GM12878 (cell line): ENCODE measurements at regions not wholly inside any gene's neighbourhood (a gene's known extent, or its start where the extent isn't known, plus 50 kb on each side); places are given as distances from the start of the nearest gene placed in this dataset.

Experiments
- CBX5 ChIP-seq: sonication (generic); IDR thresholded peaks from 2 replicates; pipeline ENCODE4 v1.6.1; 2016; ENCODE audit warnings: low read depth, moderate library complexity, mild to moderate bottlenecking, inconsistent platforms
- CHD1 ChIP-seq: IDR thresholded peaks from 2 replicates; pipeline ENCODE4 v1.6.1; 2012; ENCODE audit warnings: low read depth, low read length, improper control_type of control experiment
- CREB1 ChIP-seq: IDR thresholded peaks from 2 replicates; pipeline ENCODE4 v1.6.1; 2012; ENCODE audit warnings: low read depth, mild to moderate bottlenecking, inconsistent platforms
- DPF2 ChIP-seq: fragments of 450-650 bp; IDR thresholded peaks from 2 replicates; pipeline ENCODE4 v1.6.1; 2017; ENCODE audit warnings: mild to moderate bottlenecking
- ESRRA ChIP-seq: IDR thresholded peaks from 2 replicates; pipeline ENCODE4 v1.6.1; 2012; ENCODE audit warnings: mild to moderate bottlenecking, low read length, improper control_type of control experiment
- ETV6 ChIP-seq, 2 experiments: fragments of 450-650 bp in 1 of 2; IDR thresholded peaks in 1 of 2; conservative IDR thresholded peaks in 1 of 2; 2 replicates each; pipeline ENCODE4 v1.6.1; 2014; ENCODE audit warnings: antibody characterized with exemption in 1 of 2, borderline replicate concordance in 1 of 2, low read depth in 1 of 2, mild to moderate bottlenecking in 1 of 2, moderate library complexity in 1 of 2
- FOXK2 ChIP-seq: fragments of 450-650 bp; IDR thresholded peaks from 2 replicates; pipeline ENCODE4 v1.6.1; 2017; ENCODE audit warnings: mild to moderate bottlenecking, moderate library complexity
- HDAC2 ChIP-seq: fragments of 200-600 bp; sonication (generic); IDR thresholded peaks from 2 replicates; pipeline ENCODE4 v1.6.1; 2017
- IRF4 ChIP-seq: IDR thresholded peaks from 2 replicates; pipeline ENCODE4 v1.6.1; 2011; ENCODE audit warnings: low read depth, low read length
- KLF5 ChIP-seq: fragments of 450-650 bp; IDR thresholded peaks from 2 replicates; pipeline ENCODE4 v1.6.1; 2014; ENCODE audit warnings: mild to moderate bottlenecking; ENCODE audit not compliant: partially characterized antibody
- MYB ChIP-seq: fragments of 150-350 bp; IDR thresholded peaks from 2 replicates; pipeline ENCODE4 v1.6.1; 2014; ENCODE audit warnings: mild to moderate bottlenecking, low read depth, low read length, borderline replicate concordance
- NBN ChIP-seq: fragments of 450-650 bp; IDR thresholded peaks from 2 replicates; pipeline ENCODE4 v1.6.1; 2016
- NFYB ChIP-seq: IDR thresholded peaks from 2 replicates; pipeline ENCODE4 v1.6.1; 2011; ENCODE audit warnings: low read depth, mild to moderate bottlenecking, low read length, improper control_type of control experiment, moderate library complexity; ENCODE audit not compliant: insufficient read depth
- NR2C1 ChIP-seq: fragments of 450-650 bp; IDR thresholded peaks from 2 replicates; pipeline ENCODE4 v1.6.1; 2017; ENCODE audit warnings: antibody characterized with exemption, mild to moderate bottlenecking, moderate library complexity
- RBBP5 ChIP-seq: fragments of 200-600 bp; sonication (generic); conservative IDR thresholded peaks from 2 replicates; pipeline ENCODE4 v1.6.1; 2016
- SMARCA5 ChIP-seq: fragments of 450-650 bp; IDR thresholded peaks from 2 replicates; pipeline ENCODE4 v1.6.1; 2017; ENCODE audit warnings: mild to moderate bottlenecking
- SP1 ChIP-seq: IDR thresholded peaks from one replicate; pipeline ENCODE4 v1.6.1; 2011; ENCODE audit warnings: low read depth, low read length
- SREBF2 ChIP-seq: IDR thresholded peaks from 2 replicates; pipeline ENCODE4 v1.6.1; 2012; ENCODE audit warnings: mild to moderate bottlenecking, low read length
- TBL1XR1 ChIP-seq: IDR thresholded peaks from 2 replicates; pipeline ENCODE4 v1.6.1; 2012; ENCODE audit warnings: low read depth, low read length, improper control_type of control experiment
- ZNF24 ChIP-seq: fragments of 450-650 bp; IDR thresholded peaks from 2 replicates; pipeline ENCODE4 v1.6.1; 2017; ENCODE audit warnings: antibody characterized with exemption, mild to moderate bottlenecking
- TF ChIP-seq, protein P1 (sequence below): IDR thresholded peaks from 2 replicates; pipeline ENCODE4 v1.6.1; 2011; ENCODE audit warnings: borderline replicate concordance, low read depth, mild to moderate bottlenecking, moderate library complexity, mixed read lengths, low read length; ENCODE audit not compliant: insufficient read depth; ENCODE audit errors: extremely low read length
- TF ChIP-seq, protein P2 (sequence below): fragments of 450-650 bp; IDR thresholded peaks from 2 replicates; pipeline ENCODE4 v1.6.1; 2014; ENCODE audit warnings: mild to moderate bottlenecking
- TF ChIP-seq, protein P3 (sequence below): fragments of 150-350 bp; IDR thresholded peaks from 2 replicates; pipeline ENCODE4 v1.6.1; 2014; ENCODE audit warnings: mild to moderate bottlenecking, low read depth, low read length
- TF ChIP-seq, protein P4 (sequence below): fragments of 450-650 bp; IDR thresholded peaks from 2 replicates; pipeline ENCODE4 v1.6.1; 2017; ENCODE audit warnings: mild to moderate bottlenecking, low read depth, inconsistent platforms; ENCODE audit not compliant: poor library complexity, severe bottlenecking
- TF ChIP-seq, protein P5 (sequence below), 3 experiments: IDR thresholded peaks in 2 of 3; conservative IDR thresholded peaks in 1 of 3; 2 replicates each; pipeline ENCODE4 v1.5.1; 2011; ENCODE audit warnings: low read depth in 3 of 3, low read length in 3 of 3, mild to moderate bottlenecking in 3 of 3, control low read depth in 2 of 3, moderate library complexity in 2 of 3, inconsistent platforms in 1 of 3, mixed read lengths in 1 of 3; ENCODE audit not compliant: control insufficient read depth in 2 of 3, insufficient read depth in 1 of 3; ENCODE audit errors: extremely low read depth in 1 of 3

DNA sequence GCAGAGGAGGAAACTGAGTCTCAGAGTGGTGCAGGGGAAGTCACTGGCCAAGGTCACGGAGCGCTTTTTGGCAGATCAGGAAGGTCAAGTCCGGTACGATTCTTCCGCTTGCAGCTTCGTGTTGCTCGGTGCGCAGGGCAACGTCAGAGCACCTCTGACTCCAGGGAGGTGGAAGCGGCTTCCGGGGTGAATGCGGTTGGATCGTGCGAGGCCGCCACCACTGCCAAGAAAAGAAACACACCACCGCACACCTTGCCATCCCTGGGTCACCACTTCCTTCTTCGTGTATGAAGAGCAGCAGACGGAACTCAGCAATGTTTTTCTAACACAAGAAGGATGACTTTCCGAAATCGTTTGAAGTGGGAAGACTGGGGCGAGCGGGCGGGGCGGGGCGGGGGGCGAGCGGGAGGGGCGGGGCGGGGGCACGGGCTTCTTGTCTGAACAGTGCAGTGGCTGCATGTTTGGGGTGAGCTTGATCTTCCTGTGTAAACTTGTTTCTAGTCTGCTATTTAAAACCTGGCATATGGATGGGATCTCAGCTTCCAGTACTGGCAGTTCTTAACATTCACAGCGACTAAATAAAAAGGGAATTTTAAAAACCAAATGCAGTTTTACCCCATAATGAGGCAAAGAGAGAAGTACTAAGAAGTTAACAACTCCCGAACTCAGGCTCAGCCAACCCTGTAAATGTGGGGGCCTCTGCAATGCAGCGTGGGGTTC is 300.0 kb downstream of the RRAGC start (continued):
- TF ChIP-seq FOXK2 (no peak), DPF2 (peak; percentile 83; the same call in 1 of the 2 replicates), MYB (no peak), RBBP5 (no peak), TBL1XR1 (peak; percentile 75; the same call in 1 of the 2 replicates), NFYB (no peak), SREBF2 (no peak), CREB1 (peak; percentile 65; the same call in 1 of the 2 replicates), ESRRA (peak; percentile 96), CBX5 (no peak), CHD1 (no peak), SMARCA5 (no peak), IRF4 (0 out of 2 replicates have a peak, but pooled peaks have one; percentile 47), NR2C1 (peak; percentile 42), HDAC2 (no peak), ZNF24 (peak; percentile 57; the same call in 1 of the 2 replicates), KLF5 (no peak), ETV6 (conservative IDR thresholded peaks at IDR 0.05 in 1 of 2, IDR thresholded peaks at IDR 0.05 in 1 of 2; ENCODE audit: borderline replicate concordance in 1 of 2, low read depth in 1 of 2) (peak in 1 of 2 experiments; percentile 68; a peak in 2 of 4 replicates), SP1 (peak; percentile 72), NBN (peak; percentile 84; the same call in 1 of the 2 replicates)
- TF ChIP-seq, protein P1, sequence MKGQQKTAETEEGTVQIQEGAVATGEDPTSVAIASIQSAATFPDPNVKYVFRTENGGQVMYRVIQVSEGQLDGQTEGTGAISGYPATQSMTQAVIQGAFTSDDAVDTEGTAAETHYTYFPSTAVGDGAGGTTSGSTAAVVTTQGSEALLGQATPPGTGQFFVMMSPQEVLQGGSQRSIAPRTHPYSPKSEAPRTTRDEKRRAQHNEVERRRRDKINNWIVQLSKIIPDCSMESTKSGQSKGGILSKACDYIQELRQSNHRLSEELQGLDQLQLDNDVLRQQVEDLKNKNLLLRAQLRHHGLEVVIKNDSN = no peak
- TF ChIP-seq, protein P2, sequence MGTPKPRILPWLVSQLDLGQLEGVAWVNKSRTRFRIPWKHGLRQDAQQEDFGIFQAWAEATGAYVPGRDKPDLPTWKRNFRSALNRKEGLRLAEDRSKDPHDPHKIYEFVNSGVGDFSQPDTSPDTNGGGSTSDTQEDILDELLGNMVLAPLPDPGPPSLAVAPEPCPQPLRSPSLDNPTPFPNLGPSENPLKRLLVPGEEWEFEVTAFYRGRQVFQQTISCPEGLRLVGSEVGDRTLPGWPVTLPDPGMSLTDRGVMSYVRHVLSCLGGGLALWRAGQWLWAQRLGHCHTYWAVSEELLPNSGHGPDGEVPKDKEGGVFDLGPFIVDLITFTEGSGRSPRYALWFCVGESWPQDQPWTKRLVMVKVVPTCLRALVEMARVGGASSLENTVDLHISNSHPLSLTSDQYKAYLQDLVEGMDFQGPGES = no peak
- TF ChIP-seq, protein P3, sequence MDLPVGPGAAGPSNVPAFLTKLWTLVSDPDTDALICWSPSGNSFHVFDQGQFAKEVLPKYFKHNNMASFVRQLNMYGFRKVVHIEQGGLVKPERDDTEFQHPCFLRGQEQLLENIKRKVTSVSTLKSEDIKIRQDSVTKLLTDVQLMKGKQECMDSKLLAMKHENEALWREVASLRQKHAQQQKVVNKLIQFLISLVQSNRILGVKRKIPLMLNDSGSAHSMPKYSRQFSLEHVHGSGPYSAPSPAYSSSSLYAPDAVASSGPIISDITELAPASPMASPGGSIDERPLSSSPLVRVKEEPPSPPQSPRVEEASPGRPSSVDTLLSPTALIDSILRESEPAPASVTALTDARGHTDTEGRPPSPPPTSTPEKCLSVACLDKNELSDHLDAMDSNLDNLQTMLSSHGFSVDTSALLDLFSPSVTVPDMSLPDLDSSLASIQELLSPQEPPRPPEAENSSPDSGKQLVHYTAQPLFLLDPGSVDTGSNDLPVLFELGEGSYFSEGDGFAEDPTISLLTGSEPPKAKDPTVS = no peak
- TF ChIP-seq, protein P4, sequence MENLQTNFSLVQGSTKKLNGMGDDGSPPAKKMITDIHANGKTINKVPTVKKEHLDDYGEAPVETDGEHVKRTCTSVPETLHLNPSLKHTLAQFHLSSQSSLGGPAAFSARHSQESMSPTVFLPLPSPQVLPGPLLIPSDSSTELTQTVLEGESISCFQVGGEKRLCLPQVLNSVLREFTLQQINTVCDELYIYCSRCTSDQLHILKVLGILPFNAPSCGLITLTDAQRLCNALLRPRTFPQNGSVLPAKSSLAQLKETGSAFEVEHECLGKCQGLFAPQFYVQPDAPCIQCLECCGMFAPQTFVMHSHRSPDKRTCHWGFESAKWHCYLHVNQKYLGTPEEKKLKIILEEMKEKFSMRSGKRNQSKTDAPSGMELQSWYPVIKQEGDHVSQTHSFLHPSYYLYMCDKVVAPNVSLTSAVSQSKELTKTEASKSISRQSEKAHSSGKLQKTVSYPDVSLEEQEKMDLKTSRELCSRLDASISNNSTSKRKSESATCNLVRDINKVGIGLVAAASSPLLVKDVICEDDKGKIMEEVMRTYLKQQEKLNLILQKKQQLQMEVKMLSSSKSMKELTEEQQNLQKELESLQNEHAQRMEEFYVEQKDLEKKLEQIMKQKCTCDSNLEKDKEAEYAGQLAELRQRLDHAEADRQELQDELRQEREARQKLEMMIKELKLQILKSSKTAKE = peak; percentile 33
- TF ChIP-seq, protein P5, sequence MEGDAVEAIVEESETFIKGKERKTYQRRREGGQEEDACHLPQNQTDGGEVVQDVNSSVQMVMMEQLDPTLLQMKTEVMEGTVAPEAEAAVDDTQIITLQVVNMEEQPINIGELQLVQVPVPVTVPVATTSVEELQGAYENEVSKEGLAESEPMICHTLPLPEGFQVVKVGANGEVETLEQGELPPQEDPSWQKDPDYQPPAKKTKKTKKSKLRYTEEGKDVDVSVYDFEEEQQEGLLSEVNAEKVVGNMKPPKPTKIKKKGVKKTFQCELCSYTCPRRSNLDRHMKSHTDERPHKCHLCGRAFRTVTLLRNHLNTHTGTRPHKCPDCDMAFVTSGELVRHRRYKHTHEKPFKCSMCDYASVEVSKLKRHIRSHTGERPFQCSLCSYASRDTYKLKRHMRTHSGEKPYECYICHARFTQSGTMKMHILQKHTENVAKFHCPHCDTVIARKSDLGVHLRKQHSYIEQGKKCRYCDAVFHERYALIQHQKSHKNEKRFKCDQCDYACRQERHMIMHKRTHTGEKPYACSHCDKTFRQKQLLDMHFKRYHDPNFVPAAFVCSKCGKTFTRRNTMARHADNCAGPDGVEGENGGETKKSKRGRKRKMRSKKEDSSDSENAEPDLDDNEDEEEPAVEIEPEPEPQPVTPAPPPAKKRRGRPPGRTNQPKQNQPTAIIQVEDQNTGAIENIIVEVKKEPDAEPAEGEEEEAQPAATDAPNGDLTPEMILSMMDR (IDR thresholded peaks at IDR 0.05 in 2 of 3, conservative IDR thresholded peaks at IDR 0.05 in 1 of 3; ENCODE audit: control insufficient read depth in 2 of 3, extremely low read depth in 1 of 3, insufficient read depth in 1 of 3, low read depth in 3 of 3, low read length in 3 of 3) = no peak
